ENCODE measurements at regions not wholly inside any gene's neighbourhood (a gene's known extent, or its start where the extent isn't known, plus 50 kb on each side); places are given as distances from the start of the nearest gene placed in this dataset.
"Not testable (repeated sequence)": the region's sequence is repeated elsewhere in the genome, so short reads cannot be mapped to it uniquely, and the experiment has no call there.

GRCh38 chr22:44574640-44575380 lies 76.8 kb upstream of the RTL6 start:
- no peak for DNase-seq

DNA sequence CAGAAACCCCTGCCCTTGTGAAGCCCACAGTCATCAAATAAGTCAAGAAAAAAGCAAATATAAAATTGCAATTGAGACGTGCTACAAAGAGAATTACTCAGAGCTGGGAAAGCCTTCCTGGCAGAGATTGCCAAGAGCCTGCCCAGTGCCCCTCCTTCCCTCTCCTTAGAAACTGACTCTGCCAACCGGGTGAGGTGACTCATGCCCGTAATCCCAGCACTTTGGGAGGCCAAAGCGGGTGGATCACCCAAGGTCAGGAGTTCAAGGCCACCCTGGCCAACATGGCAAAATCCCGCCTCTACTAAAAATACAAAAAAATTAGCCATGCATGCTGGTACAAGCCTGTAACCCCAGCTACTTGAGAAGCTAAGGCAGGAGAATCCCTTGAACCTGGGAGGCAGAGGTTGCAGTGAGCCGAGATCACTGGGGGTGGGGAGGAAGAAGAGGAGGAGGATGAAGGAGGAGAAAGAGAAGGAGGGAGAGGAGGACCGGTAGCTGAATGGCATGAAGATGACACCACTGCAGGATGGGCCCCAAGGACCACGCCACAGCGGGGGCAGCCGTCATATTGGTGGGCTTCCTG lies 76.1 kb upstream of the RTL6 start:
- DNase-seq, result no peak

GRCh38 chr22:44573451-44573850 lies 75.4 kb upstream of the RTL6 start:
- DNase-seq, result no peak

DNA sequence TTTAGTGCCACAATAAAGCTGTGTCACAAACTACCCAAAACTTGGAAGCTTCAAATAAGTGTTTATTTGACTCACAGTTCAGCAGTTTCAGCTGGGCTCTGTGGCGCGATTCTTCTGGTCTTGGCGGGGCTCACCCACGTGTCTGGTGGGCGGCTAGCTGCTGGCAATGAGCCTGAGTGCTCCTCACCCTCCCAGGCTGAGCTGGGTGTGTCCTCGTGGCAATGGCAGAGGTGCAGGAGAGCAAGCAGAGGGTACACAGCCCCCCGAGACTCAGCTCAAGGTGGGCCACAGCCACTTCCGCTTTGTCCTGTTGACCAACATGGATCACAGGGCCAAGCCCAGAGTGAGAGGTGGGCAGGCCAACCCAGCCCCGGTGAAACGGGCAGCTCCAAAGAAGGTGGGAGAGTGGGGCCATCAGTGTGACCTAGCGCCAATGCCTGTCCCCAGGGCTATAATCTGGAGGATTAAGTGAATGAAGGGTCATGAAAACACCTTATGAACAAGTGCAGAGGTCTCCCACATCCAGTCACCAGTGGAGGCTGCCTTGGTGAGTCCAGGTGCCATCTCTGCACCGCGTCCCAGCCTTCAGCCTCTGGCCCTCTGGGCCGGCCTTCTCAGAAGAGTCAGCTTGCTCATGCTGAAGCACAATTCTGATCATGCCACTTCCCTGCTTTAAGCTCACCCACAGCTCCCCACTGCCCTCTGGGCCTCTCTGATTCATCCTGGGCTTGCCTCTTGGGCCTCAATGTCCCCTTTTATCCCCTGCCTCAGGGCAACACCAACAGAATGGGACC lies 74.6 kb upstream of the RTL6 start:
- no peak for DNase-seq

DNA sequence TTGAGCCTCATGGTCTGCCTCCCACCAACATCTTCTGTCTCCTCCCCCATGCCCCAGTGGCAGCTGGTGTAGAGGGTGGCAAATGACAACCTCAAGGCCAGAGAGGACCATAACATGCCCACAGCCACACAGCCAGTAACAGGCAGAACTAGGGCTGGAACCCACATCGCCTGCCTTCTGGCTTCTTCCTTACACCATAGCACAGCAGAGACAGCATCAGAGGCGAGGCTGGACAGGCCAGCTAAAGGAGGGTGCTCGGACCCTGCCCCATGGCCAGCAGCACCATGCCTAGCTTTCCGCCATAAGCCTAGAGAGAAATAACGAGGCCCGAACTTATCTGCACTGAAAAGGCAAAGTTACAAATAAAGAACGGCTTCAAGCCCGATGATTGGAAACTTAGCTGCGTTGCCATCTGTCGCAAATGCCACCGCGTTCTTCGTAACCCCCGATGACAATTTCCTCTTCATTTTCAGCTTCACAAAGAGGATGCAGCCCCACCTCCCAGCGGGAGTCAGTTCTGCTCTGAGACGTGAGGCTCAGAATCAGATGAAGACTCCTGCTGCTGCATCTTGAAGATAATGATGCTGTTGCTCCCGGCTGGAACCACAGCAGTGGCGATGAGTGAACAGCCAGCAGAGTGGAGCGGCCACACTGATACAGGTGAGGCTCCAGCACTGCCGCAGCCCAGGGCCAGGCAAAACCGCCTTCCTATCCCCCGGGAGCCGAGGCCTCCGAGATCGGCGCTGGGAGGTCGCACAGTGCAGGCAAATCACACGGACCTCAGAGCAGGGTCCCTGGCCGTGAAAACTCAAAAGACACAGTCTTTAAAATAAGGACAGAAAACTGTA lies 73.8 kb upstream of the RTL6 start:
- DNase-seq, result no peak

DNA sequence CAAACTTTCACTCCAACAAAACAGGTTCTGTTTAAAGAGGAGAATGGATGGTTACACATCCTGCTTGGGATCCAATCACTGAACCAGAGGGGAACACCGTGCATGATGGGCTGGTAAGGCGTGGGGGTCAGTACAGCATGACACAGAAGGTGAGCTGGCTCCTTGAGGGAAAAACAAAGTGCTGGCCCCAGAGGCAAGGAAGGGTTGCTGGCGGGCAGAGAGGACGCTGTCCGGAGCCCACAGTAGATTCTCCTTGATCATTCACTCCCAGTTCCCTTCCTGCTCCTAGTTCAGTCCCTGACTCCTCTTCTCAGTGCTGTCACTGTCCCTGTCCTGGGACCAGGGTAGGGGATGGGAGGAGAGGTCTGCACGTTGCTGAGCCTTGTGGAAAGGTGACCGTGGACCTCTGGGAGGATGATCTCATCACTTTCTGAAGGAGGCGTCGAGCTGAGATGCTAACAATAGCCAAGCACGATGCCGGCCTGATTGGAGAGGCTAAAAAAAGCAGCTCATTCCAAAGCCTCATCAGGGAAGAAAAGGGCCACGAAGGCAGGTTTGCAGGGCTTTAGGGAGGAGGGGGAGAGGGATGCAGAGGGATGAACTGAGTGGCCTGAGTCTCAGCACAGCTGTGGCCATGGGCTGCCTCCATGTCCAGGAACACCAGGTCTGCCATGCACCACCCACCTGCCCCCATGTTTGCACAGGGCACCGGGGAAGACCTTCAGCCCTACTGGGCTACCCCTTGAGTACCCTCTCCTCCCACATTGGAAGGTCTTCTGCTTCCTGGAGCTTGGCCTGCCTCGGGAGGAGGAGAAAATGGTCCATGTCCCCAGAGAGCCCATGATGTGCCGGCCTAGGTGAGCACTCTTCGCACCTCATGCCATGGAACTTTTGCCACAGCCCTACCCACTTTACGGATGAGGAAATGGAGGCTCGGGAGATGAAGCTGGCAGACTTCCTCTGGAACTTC lies 72.7 kb upstream of the RTL6 start:
- DNase-seq, result no peak

- no peak for DNase-seq
Observed at GRCh38 chr22:44569561-44569991, 71.5 kb upstream of the RTL6 start.

GRCh38 chr22:44567846-44568493 lies 69.9 kb upstream of the RTL6 start:
- DNase-seq, result peak; percentile 13

DNA sequence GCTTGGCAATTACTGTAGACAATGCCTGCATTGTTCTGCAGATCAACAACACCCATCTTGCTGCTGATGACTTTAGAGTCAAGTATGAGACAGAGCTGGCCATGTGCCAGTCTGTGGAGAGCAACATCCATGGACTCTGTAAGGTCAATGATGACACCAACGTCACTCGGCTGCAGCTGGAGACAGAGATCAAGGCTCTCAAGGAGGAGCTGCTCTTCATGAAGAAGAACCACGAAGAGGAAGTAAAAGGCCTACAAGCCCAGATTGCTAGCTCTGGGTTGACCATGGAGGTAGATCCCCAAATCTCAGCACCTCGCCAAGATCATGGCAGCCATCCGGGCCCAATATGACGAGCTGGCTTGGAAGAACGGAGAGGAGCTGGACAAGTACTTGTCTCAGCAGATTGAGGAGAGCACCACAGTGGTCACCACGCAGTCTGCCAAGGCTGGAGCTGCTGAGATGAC lies 69.4 kb upstream of the RTL6 start:
- not testable (repeated sequence) for DNase-seq

DNA sequence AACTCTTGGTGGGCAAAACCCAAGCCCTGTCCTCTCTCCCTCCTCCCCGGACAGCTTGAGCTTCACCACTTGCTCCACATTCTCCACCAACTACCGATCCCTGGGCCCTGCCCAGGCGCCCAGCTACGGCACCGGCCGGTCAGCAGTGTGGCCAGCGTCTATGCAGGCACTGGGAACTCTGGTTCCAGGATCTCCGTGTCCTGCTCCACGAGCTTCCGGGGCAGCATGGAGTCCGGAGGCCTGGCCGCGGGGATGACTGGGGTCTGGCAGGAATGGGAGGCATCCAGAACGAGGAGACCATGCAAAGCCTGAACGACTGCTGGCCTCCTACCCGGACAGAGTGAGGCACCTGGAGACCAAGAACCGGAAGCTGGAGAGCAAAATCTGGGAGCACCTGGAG lies 68.9 kb upstream of the RTL6 start:
- no peak for DNase-seq

- DNase-seq, result not testable (repeated sequence)
Observed at GRCh38 chr22:44562651-44563050, 64.6 kb upstream of the RTL6 start.

DNA sequence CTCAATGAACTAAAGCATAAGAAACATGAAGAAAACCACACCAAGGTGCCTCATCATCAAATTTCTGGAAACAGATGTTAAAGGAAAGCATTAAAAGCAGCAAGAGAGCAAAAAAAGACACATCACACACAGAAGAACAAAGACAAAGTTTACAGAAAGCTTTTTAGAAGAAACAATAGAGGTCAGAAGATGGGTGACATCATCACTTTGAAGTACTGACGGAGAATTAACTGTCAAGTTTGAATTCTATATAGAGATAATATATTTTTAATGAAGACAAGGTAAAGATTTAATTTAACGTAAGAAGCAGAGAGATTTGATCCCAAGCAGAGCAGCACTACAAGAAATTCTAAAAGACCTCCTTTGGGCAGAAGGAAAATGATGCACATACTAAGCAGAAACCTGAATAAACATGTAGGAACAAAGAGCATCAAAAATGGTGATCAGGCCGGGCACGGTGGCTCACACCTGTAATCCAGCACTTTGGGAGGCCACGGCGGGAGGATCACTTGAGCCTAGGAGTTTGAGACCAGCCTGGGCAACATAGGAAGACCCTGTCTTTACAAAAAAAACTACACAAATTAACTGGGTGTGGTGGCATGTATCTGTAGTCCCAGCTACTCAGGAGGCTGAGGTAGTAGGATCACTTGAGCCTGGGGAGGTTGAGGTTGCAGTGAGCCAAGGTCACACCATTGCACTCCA lies 63.3 kb upstream of the RTL6 start:
- no peak for DNase-seq

DNA sequence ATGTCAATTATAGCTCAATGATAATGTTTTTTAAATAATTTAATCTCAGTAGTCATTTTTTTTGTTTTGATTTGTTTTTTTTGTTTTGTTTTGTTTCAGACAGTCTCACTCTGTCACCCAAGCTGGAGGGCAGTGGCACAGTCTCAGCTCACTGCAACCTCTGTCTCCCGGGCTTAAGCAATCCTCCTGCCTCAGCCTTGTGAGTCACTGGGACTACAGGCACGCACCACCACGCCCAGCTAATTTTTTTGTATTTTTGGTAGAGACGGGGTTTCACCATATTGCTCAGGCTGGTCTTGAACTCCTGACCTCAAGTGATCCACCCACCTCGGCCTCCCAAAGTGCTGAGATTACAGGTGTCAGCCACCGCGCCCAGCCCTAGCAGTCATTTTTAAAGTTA lies 60.6 kb upstream of the RTL6 start:
- DNase-seq, result not testable (repeated sequence)

DNA sequence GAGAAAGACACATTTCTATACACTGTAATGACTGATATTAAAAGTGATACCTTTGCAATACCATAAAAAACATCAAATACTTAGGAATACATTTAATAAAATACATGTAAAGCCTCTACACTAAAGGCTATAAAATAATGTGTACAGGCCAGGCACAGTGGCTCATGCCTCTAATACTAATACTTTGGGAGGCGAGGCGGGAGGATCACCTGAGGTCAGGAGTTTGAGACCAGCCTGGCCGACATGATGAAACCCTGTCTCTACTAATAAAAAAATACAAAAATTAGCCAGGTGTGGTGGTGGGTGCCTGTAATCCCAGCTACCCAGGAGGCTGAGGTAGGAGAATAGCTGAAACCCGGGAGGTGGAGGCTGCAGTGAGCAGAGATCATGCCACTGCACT lies 59.8 kb upstream of the RTL6 start:
- not testable (repeated sequence) for DNase-seq

- DNase-seq, result no peak
Observed at GRCh38 chr22:44557064-44557748, 59.2 kb upstream of the RTL6 start.

GRCh38 chr22:44555597-44555996 lies 57.6 kb upstream of the RTL6 start:
- no peak for DNase-seq

DNA sequence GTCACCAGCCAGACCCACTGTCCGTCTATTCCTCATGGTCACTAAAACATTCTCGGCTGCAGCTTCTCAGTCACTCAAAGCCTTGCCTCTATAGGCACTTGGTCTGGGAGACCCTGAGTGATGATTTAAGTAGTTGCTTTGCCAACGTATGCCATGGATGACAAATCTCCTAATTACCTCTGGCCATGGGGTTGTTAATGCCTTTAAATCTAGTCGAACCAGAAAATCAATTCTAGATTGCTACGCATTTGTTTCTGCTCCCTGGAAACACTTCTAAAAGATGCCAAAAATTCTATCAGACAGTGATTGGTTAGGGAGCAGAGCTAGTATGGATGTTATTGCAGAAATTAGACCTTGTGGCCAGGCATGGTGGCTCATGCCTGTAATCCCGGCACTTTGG lies 57.0 kb upstream of the RTL6 start:
- DNase-seq, result no peak

- no peak for DNase-seq
Observed at GRCh38 chr22:44554411-44554810, 56.4 kb upstream of the RTL6 start.

- no peak for DNase-seq
Observed at GRCh38 chr22:44550711-44551491, 52.9 kb upstream of the RTL6 start.

Measured in NK-92 treated with Interleukin-12 subunit alpha and Interleukin-12 subunit beta, amount 100 ng/mL, for 24 hours (cell line).